Gastrocnemius medialis (tissue), 4 donors: ENCODE measurements at regions not wholly inside any gene's neighbourhood (a gene's known extent, or its start where the extent isn't known, plus 50 kb on each side); places are given as distances from the start of the nearest gene placed in this dataset.

ENCODE experiments used
- ATAC-seq, 2 donors: fragments of 150-250 bp; one replicate each; pipeline ENCODE4 v1.9.1; 2016
- DNase-seq, 2 donors: peaks; one replicate each; pipeline ENCODE4 v3.0.0-alpha.2; 2019
- H3K27ac ChIP-seq, 4 donors: fragments of 200-600 bp; sonication (generic); 1 replicate in 1 of 4; 2 replicates in 3 of 4; pipeline ENCODE4 v1.5.1; 2016 to 2018; ENCODE audit warnings: mild to moderate bottlenecking in 2 of 4, moderate library complexity in 1 of 4
- H3K27me3 ChIP-seq, 3 donors: fragments of 200-600 bp; sonication (generic) in 2 of 3; 1 replicate in 1 of 3; 2 replicates in 2 of 3; pipeline versions ENCODE4 v1.5.1 to v1.6.0; 2016 to 2019; ENCODE audit warnings: mild to moderate bottlenecking in 1 of 3, moderate library complexity in 1 of 3
- H3K36me3 ChIP-seq, 2 donors: fragments of 200-600 bp; sonication (generic) in 1 of 2; one replicate each; pipeline ENCODE4 v1.5.1; 2017 to 2018
- H3K4me1 ChIP-seq, 2 donors: fragments of 200-600 bp; sonication (generic) in 1 of 2; one replicate each; pipeline ENCODE4 v1.5.1; 2016 to 2017; ENCODE audit warnings: mild to moderate bottlenecking in 2 of 2
- H3K4me3 ChIP-seq, 4 donors: fragments of 200-600 bp; sonication (generic) in 3 of 4; 1 replicate in 1 of 4; 2 replicates in 3 of 4; pipeline ENCODE4 v1.5.1; 2016 to 2019; ENCODE audit warnings: mild to moderate bottlenecking in 2 of 4
- H3K9me3 ChIP-seq, 3 donors: fragments of 200-600 bp; sonication (generic) in 2 of 3; 1 replicate in 1 of 3; 2 replicates in 2 of 3; pipeline ENCODE4 v1.5.1; 2016 to 2019
- POLR2A ChIP-seq, 2 donors: fragments of 450-650 bp; IDR thresholded peaks; one replicate each; pipeline ENCODE4 v1.6.1; 2017; ENCODE audit warnings: antibody characterized with exemption in 2 of 2, mild to moderate bottlenecking in 2 of 2, moderate library complexity in 2 of 2
- in situ Hi-C, 4 donors: fragments of 200-750 bp; cut with MboI; loops; one replicate each; pipeline versions ENCODE4 v1.15.0 to v1.8.0; 2017; ENCODE audit warnings: low sequenced_read_pairs in 4 of 4
- intact Hi-C: fragments of 100-400 bp; cut with DNase I; formaldehyde crosslinking; loops from one replicate; pipeline ENCODE4 v1.15.1; 2023; ENCODE audit warnings: low total_unique reads
- TF ChIP-seq, protein P1 (sequence below), 5 experiments: fragments of 450-650 bp in 3 of 5; fragments of 200-600 bp in 2 of 5; sonication (generic) in 2 of 5; IDR thresholded peaks in 4 of 5; conservative IDR thresholded peaks in 1 of 5; 1 replicate in 4 of 5; 2 replicates in 1 of 5; pipeline ENCODE4 v1.5.1; 2016 to 2019; ENCODE audit warnings: antibody characterized with exemption in 5 of 5, mild to moderate bottlenecking in 3 of 5, moderate library complexity in 3 of 5

DNA sequence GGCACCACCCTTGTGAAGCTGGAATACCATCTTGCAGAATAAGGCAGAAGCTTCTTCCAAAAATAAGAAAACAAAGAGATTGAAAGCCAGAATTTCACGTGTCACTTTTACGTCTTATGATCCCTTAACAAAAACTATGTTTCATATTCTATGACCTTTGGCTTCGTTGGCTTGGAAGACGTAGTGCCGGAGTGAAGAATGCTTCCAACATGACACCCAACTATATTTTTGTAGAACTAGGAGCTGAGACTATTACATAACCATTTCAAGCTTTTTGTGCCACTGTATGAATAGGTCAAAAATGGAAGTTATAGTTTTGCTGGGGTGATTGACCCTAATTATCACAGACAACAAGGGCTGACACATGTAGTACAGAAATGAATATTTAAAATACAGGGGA lies 996.2 kb downstream of the ADGRL3 start:
- in situ Hi-C loops (no loop called here), intact Hi-C loops (no loop called here)
- Histone ChIP-seq H3K27me3 (no peaks in the 10 kb centered on the region), H3K27ac (no peak overlapping the region), H3K4me1 (no peaks in the 10 kb centered on the region), H3K36me3 (no peaks in the 10 kb centered on the region), H3K9me3 (no peaks in the 10 kb centered on the region), H3K4me3 (no peak overlapping the region)
- no peak for TF ChIP-seq POLR2A (IDR thresholded peaks at IDR 0.05)
- TF ChIP-seq, protein P1, sequence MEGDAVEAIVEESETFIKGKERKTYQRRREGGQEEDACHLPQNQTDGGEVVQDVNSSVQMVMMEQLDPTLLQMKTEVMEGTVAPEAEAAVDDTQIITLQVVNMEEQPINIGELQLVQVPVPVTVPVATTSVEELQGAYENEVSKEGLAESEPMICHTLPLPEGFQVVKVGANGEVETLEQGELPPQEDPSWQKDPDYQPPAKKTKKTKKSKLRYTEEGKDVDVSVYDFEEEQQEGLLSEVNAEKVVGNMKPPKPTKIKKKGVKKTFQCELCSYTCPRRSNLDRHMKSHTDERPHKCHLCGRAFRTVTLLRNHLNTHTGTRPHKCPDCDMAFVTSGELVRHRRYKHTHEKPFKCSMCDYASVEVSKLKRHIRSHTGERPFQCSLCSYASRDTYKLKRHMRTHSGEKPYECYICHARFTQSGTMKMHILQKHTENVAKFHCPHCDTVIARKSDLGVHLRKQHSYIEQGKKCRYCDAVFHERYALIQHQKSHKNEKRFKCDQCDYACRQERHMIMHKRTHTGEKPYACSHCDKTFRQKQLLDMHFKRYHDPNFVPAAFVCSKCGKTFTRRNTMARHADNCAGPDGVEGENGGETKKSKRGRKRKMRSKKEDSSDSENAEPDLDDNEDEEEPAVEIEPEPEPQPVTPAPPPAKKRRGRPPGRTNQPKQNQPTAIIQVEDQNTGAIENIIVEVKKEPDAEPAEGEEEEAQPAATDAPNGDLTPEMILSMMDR (IDR thresholded peaks at IDR 0.05 in 4 of 5, conservative IDR thresholded peaks at IDR 0.05 in 1 of 5): no peak
- DNase-seq: no peak
- ATAC-seq: no peak

DNA sequence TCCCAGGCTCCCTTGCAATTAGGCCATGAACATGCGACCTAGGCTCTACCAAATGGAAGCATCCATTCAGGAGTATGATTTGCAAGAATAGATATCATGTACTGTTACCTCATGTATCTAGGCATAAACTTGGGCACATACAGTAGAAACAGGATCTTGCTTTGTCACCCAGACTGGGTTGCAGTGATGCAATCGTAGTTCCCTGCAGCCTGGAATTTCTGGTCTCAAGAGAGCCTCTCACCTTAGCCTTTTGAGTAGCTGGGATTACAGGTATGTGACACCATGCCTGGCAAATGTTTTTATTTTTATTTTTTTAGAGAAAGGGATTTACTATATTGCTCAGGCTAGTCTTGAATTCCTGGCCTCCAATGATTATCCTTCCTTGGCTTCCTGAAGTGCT lies 994.2 kb downstream of the ADGRL3 start:
- TF ChIP-seq, protein P1 (IDR thresholded peaks at IDR 0.05 in 4 of 5, conservative IDR thresholded peaks at IDR 0.05 in 1 of 5): no peak
- no peak for TF ChIP-seq POLR2A (IDR thresholded peaks at IDR 0.05)
- in situ Hi-C loops (no loop called here), intact Hi-C loops (no loop called here)
- no peaks in the 10 kb centered on the region for H3K4me1 ChIP-seq
- no peaks in the 10 kb centered on the region for H3K36me3 ChIP-seq
- no peak overlapping the region for H3K4me3 ChIP-seq
- no peak for DNase-seq
- H3K27ac ChIP-seq: no peak overlapping the region
- no peaks in the 10 kb centered on the region for H3K9me3 ChIP-seq
- ATAC-seq: no peak
- no peaks in the 10 kb centered on the region for H3K27me3 ChIP-seq

DNA sequence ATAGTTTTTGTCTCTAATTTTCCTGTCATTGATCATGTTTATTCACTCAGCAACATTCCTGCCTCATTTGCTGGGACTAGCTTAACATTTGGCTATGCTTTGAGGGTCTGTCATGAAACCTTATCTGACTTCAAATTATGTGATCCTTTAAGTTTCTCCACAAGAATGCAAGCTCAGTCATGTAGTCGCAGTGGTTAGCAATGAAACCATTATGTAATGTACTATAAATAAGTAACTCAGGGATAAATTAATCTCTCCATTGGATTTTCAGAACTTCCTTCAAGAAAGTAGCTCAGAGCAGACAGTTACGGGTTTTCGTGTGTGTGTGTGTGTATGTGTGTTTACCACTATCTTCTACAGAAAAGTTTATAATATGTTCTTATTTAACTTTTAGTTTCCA lies 993.6 kb downstream of the ADGRL3 start:
- Histone ChIP-seq H3K36me3 (no peaks in the 10 kb centered on the region), H3K27ac (no peak overlapping the region), H3K27me3 (no peaks in the 10 kb centered on the region), H3K4me3 (no peak overlapping the region), H3K4me1 (no peaks in the 10 kb centered on the region), H3K9me3 (no peaks in the 10 kb centered on the region)
- no peak for DNase-seq
- intact Hi-C loops: no loop called here
- ATAC-seq: no peak
- TF ChIP-seq, protein P1 (IDR thresholded peaks at IDR 0.05 in 4 of 5, conservative IDR thresholded peaks at IDR 0.05 in 1 of 5): no peak
- TF ChIP-seq POLR2A (IDR thresholded peaks at IDR 0.05): no peak
- in situ Hi-C loops: no loop called here

DNA sequence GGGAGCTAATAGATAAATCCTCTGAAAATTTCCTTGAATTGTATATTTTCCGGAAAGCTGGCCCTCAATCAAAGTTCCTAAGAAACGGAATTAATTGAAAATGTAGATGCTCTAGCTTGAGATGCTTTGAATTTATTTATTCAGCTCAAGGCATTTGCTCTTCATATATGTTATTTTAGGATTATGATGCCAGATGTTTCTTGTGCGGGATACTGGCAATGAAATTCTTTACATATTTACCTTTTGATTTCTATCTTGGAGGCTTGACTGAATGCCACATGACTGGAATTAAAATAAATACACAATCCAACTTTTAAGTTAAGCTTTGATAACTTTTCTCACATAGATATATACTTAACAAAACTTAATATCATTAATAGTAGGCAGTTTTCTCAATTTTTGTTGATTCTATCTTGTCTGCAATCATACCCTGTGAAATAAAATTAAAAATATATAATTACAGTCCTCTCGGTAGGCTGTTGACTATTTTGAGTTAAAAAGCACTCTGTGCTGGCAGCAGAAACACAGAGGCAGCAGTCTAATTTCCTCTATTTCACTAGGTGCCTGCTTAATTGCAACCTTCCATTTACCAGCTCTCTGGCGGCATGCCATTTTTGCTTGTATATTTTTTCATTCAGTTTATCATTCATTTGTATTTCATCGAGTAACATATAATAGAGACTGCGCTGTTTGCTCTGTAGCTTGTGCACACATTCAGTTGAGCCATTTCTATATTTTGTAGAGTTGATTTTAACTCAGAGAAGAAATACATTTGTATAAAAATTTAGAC lies 991.5 kb downstream of the ADGRL3 start:
- Histone ChIP-seq H3K27me3 (no peaks in the 10 kb centered on the region), H3K27ac (no peak overlapping the region), H3K36me3 (no peaks in the 10 kb centered on the region), H3K9me3 (no peaks in the 10 kb centered on the region), H3K4me1 (no peaks in the 10 kb centered on the region), H3K4me3 (no peak overlapping the region)
- TF ChIP-seq, protein P1 (IDR thresholded peaks at IDR 0.05 in 4 of 5, conservative IDR thresholded peaks at IDR 0.05 in 1 of 5): no peak
- no peak for TF ChIP-seq POLR2A (IDR thresholded peaks at IDR 0.05)
- no peak for ATAC-seq
- in situ Hi-C loops (no loop called here), intact Hi-C loops (no loop called here)
- DNase-seq: no peak

DNA sequence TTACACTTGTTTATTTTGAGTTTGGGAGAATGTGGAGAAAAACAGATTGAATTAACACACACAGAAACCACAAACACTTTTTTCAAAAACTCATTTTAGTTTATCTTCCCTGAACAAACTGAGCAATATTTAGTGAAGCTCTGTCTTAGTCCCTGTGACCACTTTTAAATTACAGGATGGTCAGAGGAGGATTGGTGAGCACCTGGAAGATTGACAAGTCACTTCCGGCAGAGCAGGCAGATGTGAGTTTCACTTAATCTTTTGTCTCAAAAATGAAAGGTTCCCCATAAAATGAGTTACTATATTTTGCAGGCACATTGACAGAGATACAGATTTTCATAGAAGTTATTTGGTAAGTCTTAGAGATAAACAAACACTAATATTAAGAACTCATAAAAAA lies 970.1 kb downstream of the ADGRL3 start:
- no peaks in the 10 kb centered on the region for H3K4me1 ChIP-seq
- H3K27ac ChIP-seq: no peak overlapping the region
- ATAC-seq (no peak), DNase-seq (no peak)
- H3K36me3 ChIP-seq: no peaks in the 10 kb centered on the region
- H3K9me3 ChIP-seq: no peaks in the 10 kb centered on the region
- in situ Hi-C loops: no loop called here
- no peak for TF ChIP-seq POLR2A (IDR thresholded peaks at IDR 0.05)
- TF ChIP-seq, protein P1 (IDR thresholded peaks at IDR 0.05 in 4 of 5, conservative IDR thresholded peaks at IDR 0.05 in 1 of 5): no peak
- H3K4me3 ChIP-seq: no peak overlapping the region
- intact Hi-C loops: no loop called here
- no peaks in the 10 kb centered on the region for H3K27me3 ChIP-seq
